Activated CD4-positive, alpha-beta T cell treated with anti-CD3 and anti-CD28 coated beads, Interleukin-2, amount 10 ng/mL, durations not matched to agents 24 days and 14 days (primary cell): ENCODE measurements at regions not wholly inside any gene's neighbourhood (a gene's known extent, or its start where the extent isn't known, plus 50 kb on each side); places are given as distances from the start of the nearest gene placed in this dataset.

Experiments used
- DNase-seq: peaks from one replicate; pipeline ENCODE4 v3.0.0; 2022
- H3K27ac Mint-ChIP-seq: one replicate; pipeline ENCODE4 v1.8.0; 2022; ENCODE audit warnings: mild to moderate bottlenecking, mixed read lengths
- H3K27me3 Mint-ChIP-seq: one replicate; pipeline ENCODE4 v1.8.0; 2022; ENCODE audit warnings: mixed read lengths
- H3K36me3 Mint-ChIP-seq: one replicate; pipeline ENCODE4 v1.8.0; 2022; ENCODE audit warnings: low read depth, mild to moderate bottlenecking, mixed read lengths
- H3K4me1 Mint-ChIP-seq: one replicate; pipeline ENCODE4 v1.8.0; 2021; ENCODE audit warnings: mixed read lengths
- H3K4me3 Mint-ChIP-seq: one replicate; pipeline ENCODE4 v1.8.0; 2022; ENCODE audit warnings: mild to moderate bottlenecking, moderate library complexity, mixed read lengths
- H3K9me3 Mint-ChIP-seq: one replicate; pipeline ENCODE4 v1.8.0; 2021; ENCODE audit warnings: mixed read lengths
- intact Hi-C: fragments of 100-400 bp; cut with micrococcal nuclease; formaldehyde crosslinking; loops from one replicate; pipeline ENCODE4 v1.15.1; 2023

DNA sequence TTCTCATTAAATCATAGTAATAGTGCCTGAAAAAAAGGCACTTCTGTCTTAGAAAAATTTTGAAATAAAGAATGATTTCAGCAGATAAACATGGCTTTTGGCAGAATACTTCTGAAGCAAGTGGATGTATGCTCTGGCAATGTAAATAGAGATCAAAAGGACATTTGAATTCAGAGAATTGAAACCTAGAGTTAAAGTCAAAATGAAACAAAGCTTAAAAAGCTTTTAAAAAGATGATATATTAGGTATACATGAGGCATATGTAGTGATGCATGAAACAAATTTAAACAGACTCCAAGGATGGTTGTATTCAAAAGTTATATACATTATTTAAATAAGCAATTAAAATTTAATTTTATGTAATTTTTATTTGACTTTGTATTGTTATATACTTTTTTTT lies 1344.5 kb upstream of the TMEFF2 start:
- Mint-ChIP-seq H3K27ac (no peak overlapping the region), H3K27me3 (no peaks in the 10 kb centered on the region), H3K36me3 (no peaks in the 10 kb centered on the region), H3K9me3 (no peaks in the 10 kb centered on the region), H3K4me3 (no peak overlapping the region), H3K4me1 (no peaks in the 10 kb centered on the region)
- intact Hi-C loops = no loop called here
- no peak for DNase-seq

DNA sequence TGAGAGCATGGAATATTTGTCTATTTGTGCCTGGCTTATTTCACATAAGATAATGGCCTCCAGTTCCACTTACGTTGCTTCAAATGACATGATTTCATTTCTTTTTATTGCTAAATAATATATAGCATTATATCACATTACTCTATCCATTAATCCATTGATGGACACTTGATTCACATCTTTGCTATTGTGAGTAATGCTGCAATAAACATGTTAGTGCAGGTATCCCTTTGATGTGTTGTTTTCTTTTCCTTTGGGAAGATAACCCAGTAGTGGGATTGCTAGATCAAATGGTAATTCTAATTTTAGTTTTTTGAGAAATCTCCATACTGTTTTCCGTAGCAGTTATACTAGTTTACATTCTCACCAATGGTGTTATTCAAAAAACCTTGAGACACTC lies 1343.3 kb upstream of the TMEFF2 start:
- intact Hi-C loops = no loop called here
- Mint-ChIP-seq H3K27ac (no peak overlapping the region), H3K4me3 (no peak overlapping the region), H3K36me3 (no peaks in the 10 kb centered on the region), H3K4me1 (no peaks in the 10 kb centered on the region), H3K9me3 (no peaks in the 10 kb centered on the region), H3K27me3 (no peaks in the 10 kb centered on the region)
- DNase-seq = no peak

DNA sequence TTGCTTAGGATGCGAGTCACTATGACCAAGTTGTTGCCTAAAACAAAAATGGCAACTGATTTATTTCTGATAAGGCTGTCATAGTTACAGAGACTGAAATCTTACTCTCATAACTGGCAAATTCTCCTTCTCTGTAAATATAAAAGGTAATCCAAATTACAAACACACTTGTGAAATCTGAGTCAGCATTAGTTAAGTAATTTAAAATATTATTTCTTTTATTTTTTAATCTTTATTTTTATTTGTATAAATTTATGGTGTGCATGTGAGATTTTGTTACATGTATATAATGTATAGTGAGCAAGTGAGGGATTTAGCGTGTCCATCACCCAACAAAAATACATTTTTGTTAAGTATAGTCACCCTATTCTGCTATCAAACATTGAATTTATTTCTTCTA lies 1342.8 kb upstream of the TMEFF2 start:
- no peaks in the 10 kb centered on the region for H3K27me3 Mint-ChIP-seq
- intact Hi-C loops = no loop called here
- no peaks in the 10 kb centered on the region for H3K4me1 Mint-ChIP-seq
- H3K4me3 Mint-ChIP-seq = no peak overlapping the region
- no peaks in the 10 kb centered on the region for H3K36me3 Mint-ChIP-seq
- H3K9me3 Mint-ChIP-seq = no peaks in the 10 kb centered on the region
- DNase-seq = no peak
- H3K27ac Mint-ChIP-seq = no peak overlapping the region

DNA sequence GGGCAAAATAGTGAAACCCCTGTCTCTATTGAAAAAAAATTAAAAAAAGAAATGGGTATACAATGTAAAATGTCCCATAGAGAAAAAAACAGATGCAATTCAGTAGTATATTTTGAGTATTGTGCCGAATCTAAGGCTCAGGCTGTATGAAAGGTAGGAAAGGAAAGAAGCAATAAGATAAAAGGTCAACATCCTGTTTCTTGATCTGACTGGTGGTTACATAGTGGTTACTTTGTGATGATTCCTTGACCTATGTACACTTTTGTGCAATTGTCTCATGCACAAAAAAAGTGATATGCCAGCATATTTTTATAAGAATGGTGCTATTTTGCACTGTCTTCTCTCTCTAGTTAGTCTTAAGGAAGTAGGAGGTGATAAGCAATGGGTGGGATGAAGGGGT lies 1333.7 kb upstream of the TMEFF2 start:
- Mint-ChIP-seq H3K36me3 (no peaks in the 10 kb centered on the region), H3K4me3 (no peak overlapping the region), H3K9me3 (no peaks in the 10 kb centered on the region), H3K27me3 (no peaks in the 10 kb centered on the region), H3K4me1 (no peaks in the 10 kb centered on the region), H3K27ac (no peak overlapping the region)
- DNase-seq = no peak
- intact Hi-C loops = no loop called here

DNA sequence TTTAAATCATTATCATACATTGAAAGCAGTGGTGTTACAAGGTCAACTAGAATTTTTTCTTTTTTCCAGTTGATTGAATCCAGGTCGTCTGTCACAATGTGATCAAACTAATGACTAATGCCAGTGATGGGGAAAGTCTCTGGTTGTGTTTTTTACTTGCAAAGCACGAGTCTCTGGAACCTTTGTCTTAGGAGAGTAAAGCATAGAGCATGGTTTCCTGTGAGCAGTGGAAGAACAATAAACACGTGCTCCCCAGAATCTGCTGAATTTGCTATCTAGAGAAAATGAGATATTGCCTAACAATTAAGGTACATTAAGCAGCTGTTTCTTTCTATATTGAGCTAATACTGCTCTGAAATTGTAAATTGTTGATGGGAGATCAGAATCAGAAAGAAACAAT lies 1332.4 kb upstream of the TMEFF2 start:
- no peak for DNase-seq
- H3K9me3 Mint-ChIP-seq = no peaks in the 10 kb centered on the region
- H3K27me3 Mint-ChIP-seq = no peaks in the 10 kb centered on the region
- no peaks in the 10 kb centered on the region for H3K36me3 Mint-ChIP-seq
- intact Hi-C loops = no loop called here
- no peaks in the 10 kb centered on the region for H3K4me1 Mint-ChIP-seq
- no peak overlapping the region for H3K4me3 Mint-ChIP-seq
- no peak overlapping the region for H3K27ac Mint-ChIP-seq

DNA sequence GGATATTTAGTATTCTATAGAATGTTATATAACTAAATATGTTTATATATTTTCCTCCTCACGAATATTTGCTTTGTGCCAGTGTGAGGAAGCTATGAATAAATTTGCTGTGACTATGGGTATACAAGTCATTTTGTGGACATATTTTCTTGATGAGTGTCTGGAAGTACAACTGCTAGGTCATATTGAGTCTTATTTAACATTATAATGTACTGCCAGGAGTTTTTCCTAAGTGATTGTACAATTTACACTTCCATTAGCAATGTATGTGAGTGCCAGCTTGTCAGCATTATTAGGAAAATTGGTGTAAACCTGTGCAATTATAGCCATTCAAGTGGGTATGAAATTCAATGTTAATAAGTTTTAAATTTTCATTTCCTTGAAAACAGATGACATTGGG lies 1328.9 kb upstream of the TMEFF2 start:
- intact Hi-C loops = no loop called here
- Mint-ChIP-seq H3K4me3 (no peak overlapping the region), H3K9me3 (no peaks in the 10 kb centered on the region), H3K36me3 (no peaks in the 10 kb centered on the region), H3K4me1 (no peaks in the 10 kb centered on the region), H3K27ac (no peak overlapping the region), H3K27me3 (no peaks in the 10 kb centered on the region)
- no peak for DNase-seq

DNA sequence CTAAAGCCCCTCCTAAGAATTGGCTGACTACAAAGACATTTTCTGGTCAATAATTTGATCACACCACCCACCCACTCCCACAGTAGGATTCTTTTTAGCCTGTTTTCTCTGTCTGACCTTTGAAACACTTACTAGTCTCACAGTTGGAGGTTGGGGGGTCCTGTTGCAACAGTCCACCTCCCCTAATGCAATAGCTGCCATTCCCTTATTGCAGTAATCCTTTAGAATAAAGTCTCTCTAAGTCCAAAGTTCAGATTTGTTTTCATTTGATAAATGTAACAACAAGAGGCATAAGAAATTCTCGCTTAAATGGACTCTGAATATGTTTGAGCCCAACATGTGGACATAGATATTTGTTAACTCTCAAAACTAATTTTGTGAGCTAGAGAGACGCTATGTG lies 1326.8 kb upstream of the TMEFF2 start:
- Mint-ChIP-seq H3K4me3 (no peak overlapping the region), H3K4me1 (no peaks in the 10 kb centered on the region), H3K36me3 (no peaks in the 10 kb centered on the region), H3K27me3 (no peaks in the 10 kb centered on the region), H3K27ac (no peak overlapping the region), H3K9me3 (no peaks in the 10 kb centered on the region)
- intact Hi-C loops = no loop called here
- DNase-seq = no peak

DNA sequence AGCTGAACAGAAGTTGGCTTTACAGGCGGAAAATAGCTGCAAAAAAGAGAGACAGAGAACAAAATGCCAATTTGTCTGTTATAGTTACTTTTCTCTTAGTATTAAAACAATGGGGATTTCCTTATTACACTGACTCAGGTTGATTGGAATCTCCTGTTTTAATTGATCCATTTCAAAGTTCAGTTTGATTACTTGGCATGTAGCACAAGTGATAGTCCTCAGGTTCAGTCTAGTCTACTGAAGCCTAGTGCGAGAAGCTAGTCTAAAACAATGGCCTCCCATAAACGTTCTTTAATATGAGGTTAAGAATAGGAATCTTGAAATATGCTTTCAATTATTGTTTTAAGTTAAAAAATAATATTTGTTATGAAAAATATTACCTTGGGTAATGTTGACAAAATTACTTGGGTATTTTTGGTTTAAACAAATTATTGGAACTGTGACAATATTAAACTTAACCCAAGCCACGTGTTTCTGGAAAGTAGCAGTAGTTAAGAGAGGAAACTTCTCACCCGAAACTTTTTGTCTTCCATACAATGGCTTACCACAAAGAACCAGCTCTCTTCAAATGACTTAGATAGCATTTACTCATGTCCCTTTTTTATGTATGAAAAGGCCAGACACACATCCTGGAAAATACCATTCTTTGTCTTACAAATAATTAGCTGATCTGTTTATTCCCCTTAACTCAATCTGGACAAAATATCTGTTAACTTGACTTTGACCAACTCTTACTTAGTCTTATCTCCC lies 1326.2 kb upstream of the TMEFF2 start:
- Mint-ChIP-seq H3K36me3 (no peaks in the 10 kb centered on the region), H3K4me3 (no peak overlapping the region), H3K27ac (no peak overlapping the region), H3K27me3 (no peaks in the 10 kb centered on the region), H3K9me3 (no peaks in the 10 kb centered on the region), H3K4me1 (no peaks in the 10 kb centered on the region)
- intact Hi-C loops = no loop called here
- DNase-seq = no peak

DNA sequence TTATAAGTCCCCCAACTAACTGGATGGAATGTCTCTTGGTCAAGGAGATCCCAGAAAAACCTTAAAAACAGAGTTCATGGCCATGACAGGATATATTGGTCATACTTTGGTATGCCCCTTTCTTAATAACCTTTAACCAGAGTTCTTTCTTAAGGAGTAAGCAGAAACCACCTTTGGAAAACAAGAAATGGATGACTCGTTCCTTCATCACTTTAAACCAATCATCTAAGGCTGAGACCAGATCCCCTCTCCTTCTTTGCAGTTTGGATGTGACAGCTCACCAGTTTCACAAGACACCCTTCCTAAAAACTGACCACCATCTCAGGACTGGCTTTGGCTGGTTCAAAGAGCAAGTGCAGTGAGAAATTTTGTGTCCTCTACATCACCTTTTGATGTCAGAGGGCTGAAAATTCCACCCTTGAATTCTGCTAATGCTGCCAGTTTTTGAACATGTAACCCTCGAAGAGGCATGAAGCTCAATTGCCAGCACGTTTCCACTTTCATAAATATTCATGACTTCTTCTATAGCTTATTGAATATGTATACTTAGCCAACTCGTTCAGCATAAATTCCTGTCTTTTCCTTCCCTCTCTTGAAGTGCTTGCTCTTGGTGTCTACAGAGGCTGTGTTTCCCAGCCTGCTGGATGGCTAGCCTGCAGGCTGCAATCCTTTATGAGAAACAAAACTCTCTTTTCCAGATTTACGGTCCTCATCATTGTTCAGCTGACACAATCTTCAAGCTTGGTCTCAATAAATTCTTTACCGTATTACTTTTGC lies 1323.5 kb upstream of the TMEFF2 start:
- H3K27ac Mint-ChIP-seq = no peak overlapping the region
- DNase-seq = no peak
- H3K27me3 Mint-ChIP-seq = no peaks in the 10 kb centered on the region
- intact Hi-C loops = no loop called here
- H3K9me3 Mint-ChIP-seq = no peaks in the 10 kb centered on the region
- H3K36me3 Mint-ChIP-seq = no peaks in the 10 kb centered on the region
- no peak overlapping the region for H3K4me3 Mint-ChIP-seq
- H3K4me1 Mint-ChIP-seq = no peaks in the 10 kb centered on the region

DNA sequence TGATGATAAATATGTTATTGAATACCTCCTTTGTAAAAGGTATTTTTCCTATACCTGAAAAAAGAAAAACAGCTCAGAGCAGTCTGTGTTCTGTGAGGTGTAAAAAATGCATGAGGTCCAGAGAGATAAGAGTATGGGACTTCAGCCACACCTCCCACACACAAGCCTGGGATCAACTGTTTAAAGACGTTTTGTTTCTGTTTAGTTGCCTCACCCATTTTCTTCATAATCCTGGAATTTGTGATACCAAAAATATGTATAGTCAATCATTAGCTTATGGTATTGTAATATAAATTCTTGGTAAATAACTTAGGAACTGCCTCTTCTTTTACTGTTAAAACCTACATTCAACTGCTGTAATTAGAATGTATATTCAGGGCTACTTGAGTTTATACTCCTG lies 1322.9 kb upstream of the TMEFF2 start:
- no peak for DNase-seq
- Mint-ChIP-seq H3K27ac (no peak overlapping the region), H3K4me1 (no peaks in the 10 kb centered on the region), H3K27me3 (no peaks in the 10 kb centered on the region), H3K9me3 (no peaks in the 10 kb centered on the region), H3K36me3 (no peaks in the 10 kb centered on the region), H3K4me3 (no peak overlapping the region)
- intact Hi-C loops = no loop called here

DNA sequence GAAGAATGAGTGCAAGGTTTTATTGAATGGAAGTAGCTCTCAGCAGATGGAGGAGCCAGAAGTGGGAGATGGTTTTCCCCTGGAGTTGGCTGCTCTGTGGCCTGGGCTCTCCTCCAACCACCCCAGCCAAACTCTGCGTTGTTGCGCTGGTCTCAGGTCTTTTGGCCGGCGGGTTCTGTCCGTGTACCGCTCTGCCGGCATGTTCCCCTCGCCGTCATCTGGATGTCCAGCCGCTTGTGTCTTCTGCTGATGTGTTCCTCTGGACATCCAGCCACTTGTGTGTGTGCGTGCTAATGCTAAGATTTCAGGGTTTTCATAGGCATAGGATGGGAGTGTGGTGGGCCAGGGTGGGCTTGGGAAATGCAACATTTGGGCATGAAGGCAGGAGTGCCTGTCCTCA lies 1311.3 kb upstream of the TMEFF2 start:
- Mint-ChIP-seq H3K4me3 (no peak overlapping the region), H3K36me3 (no peaks in the 10 kb centered on the region), H3K9me3 (no peaks in the 10 kb centered on the region), H3K27me3 (no peaks in the 10 kb centered on the region), H3K4me1 (no peaks in the 10 kb centered on the region), H3K27ac (no peak overlapping the region)
- DNase-seq = no peak
- intact Hi-C loops = no loop called here

DNA sequence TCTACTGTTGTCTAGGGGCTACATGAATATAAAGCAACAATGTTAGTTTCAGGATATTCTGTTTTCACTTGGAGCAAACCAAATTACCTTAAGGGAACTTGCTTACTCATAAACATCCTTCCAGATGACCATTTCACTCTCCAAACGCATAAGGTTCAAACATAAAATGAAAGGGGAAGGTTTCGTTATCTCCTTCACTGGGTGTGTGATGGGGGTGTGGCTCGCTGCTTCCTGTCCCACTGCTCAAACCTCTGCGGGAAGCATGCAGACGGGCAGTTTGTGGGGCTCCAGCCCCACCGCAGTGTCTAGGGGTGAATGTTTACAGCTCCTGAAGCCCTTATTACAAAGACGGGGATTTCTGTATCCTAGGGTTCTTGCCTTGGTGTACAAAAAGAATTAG lies 1310.9 kb upstream of the TMEFF2 start:
- Mint-ChIP-seq H3K9me3 (no peaks in the 10 kb centered on the region), H3K36me3 (no peaks in the 10 kb centered on the region), H3K27ac (no peak overlapping the region), H3K4me3 (no peak overlapping the region), H3K4me1 (no peaks in the 10 kb centered on the region), H3K27me3 (no peaks in the 10 kb centered on the region)
- intact Hi-C loops = no loop called here
- no peak for DNase-seq

DNA sequence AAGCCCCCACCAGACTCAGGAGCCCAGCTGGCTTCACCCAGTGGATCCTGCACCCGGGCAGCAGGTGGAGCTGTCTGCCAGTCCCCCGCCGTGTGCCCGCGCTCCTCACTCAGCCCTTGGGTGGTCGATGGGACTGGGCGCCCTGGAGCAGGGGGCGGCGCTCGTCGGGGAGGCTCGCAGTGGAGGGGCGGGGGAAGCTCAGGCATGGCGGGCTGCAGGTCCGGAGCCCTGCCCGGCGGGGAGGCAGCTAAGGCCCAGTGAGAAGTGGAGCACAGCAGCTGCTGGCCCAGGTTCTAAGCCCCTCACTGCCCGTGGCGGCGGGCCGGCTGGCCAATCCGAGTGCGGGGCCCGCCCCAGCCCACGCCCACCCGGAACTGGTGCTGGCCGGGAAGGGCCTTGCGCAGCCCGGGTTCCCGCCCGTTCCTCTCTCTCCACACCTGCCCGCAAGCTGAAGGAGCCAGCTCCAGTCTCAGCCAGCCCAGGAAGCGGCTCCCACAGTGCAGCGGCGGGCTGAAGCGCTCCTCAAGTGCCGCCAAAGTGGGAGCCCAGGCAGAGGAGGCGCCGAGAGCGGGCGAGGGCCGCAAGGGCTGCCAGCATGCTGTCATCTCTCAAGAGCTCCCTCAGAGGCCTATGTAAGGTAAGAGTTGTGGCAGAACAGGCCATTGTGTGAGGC lies 1307.8 kb upstream of the TMEFF2 start:
- Mint-ChIP-seq H3K27ac (no peak overlapping the region), H3K4me1 (no peaks in the 10 kb centered on the region)
- intact Hi-C loops = no loop called here

DNA sequence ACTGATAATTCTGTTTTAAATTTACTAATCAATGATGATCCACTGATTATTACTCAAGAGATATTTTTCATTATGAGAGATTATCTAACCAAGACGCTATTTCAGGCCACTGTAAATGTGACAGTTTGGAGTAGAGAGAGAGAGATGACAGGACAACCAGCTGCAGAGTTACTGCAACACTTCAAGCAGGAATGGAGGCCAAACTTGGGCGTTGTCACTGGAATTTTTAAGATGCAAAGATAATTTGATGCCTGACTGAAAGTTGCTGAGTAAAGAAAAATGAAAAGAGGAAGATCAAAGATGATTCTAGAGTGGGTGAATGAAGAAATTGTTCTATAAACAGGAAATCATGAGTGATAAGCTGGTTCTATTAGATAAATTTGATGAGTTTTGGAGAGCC lies 1302.1 kb upstream of the TMEFF2 start:
- no peak for DNase-seq
- Mint-ChIP-seq H3K4me3 (no peak overlapping the region), H3K4me1 (no peaks in the 10 kb centered on the region), H3K36me3 (no peaks in the 10 kb centered on the region), H3K9me3 (no peaks in the 10 kb centered on the region), H3K27me3 (no peaks in the 10 kb centered on the region), H3K27ac (no peak overlapping the region)
- intact Hi-C loops = no loop called here

More for the DNA sequence above, 1307.8 kb upstream of the TMEFF2 start:
- Mint-ChIP-seq H3K27me3 (no peaks in the 10 kb centered on the region), H3K9me3 (no peaks in the 10 kb centered on the region), H3K4me3 (no peak overlapping the region), H3K36me3 (no peaks in the 10 kb centered on the region)
- DNase-seq = no peak
